Keratinocyte (primary cell): ENCODE measurements at regions not wholly inside any gene's neighbourhood (a gene's known extent, or its start where the extent isn't known, plus 50 kb on each side); places are given as distances from the start of the nearest gene placed in this dataset.

Experiments used
- DNase-seq: peaks from one replicate; pipeline ENCODE4 v3.0.0-alpha.2; 2011; ENCODE audit warnings: low read depth, missing footprints, low spot score
- FAIRE-seq: peaks from 2 replicates; lab custom pipeline; 2011; peaks lifted over from hg19 to GRCh38; lab: Jason Lieb, UNC
- H2AFZ ChIP-seq: 2 replicates; pipeline ENCODE4 v1.6.0; 2012; ENCODE audit warnings: low read length, control low read depth, inconsistent platforms; ENCODE audit not compliant: control insufficient read depth
- H3K27ac ChIP-seq: 2 replicates; pipeline ENCODE4 v1.5.1; 2011; ENCODE audit warnings: low read length; ENCODE audit not compliant: control insufficient read depth, insufficient read depth
- H3K27me3 ChIP-seq: 3 replicates; pipeline ENCODE4 v1.6.0; 2011; ENCODE audit warnings: low read length; ENCODE audit not compliant: control insufficient read depth, insufficient read depth; ENCODE audit errors: extremely low read depth
- H3K36me3 ChIP-seq, 2 experiments: 2 replicates in 1 of 2; 3 replicates in 1 of 2; pipeline ENCODE4 v1.5.1; 2011; ENCODE audit warnings: low read length in 2 of 2, mild to moderate bottlenecking in 1 of 2; ENCODE audit not compliant: control insufficient read depth in 2 of 2, insufficient read depth in 2 of 2; ENCODE audit errors: extremely low read depth in 1 of 2
- H3K4me1 ChIP-seq: 3 replicates; pipeline ENCODE4 v1.5.1; 2011; ENCODE audit warnings: low read length; ENCODE audit not compliant: control insufficient read depth, insufficient read depth; ENCODE audit errors: extremely low read depth
- H3K4me2 ChIP-seq: 3 replicates; pipeline ENCODE4 v1.6.0; 2011; ENCODE audit warnings: low read depth, low read length; ENCODE audit not compliant: control insufficient read depth, insufficient read depth; ENCODE audit errors: extremely low read depth
- H3K4me3 ChIP-seq, 3 experiments: fragments of 200-600 bp in 1 of 3; sonication (generic) in 1 of 3; 2 replicates in 2 of 3; 3 replicates in 1 of 3; pipeline ENCODE4 v1.5.1; 2011 to 2016; ENCODE audit warnings: low read length in 3 of 3, mild to moderate bottlenecking in 3 of 3, control low read depth in 2 of 3, inconsistent platforms in 1 of 3, low read depth in 1 of 3, mixed read lengths in 1 of 3, mixed run types in 1 of 3, moderate library complexity in 1 of 3; ENCODE audit not compliant: control insufficient read depth in 2 of 3, insufficient read depth in 2 of 3; ENCODE audit errors: extremely low read depth in 1 of 3
- H3K79me2 ChIP-seq: 2 replicates; pipeline ENCODE4 v1.6.0; 2012; ENCODE audit warnings: low read length; ENCODE audit not compliant: control insufficient read depth, insufficient read depth
- H3K9ac ChIP-seq: 3 replicates; pipeline ENCODE4 v1.6.0; 2011; ENCODE audit warnings: low read length; ENCODE audit not compliant: control insufficient read depth, insufficient read depth; ENCODE audit errors: extremely low read depth
- H3K9me1 ChIP-seq: 3 replicates; pipeline ENCODE4 v1.6.0; 2011; ENCODE audit warnings: low read length; ENCODE audit not compliant: control insufficient read depth, insufficient read depth; ENCODE audit errors: extremely low read depth
- H3K9me3 ChIP-seq: 2 replicates; pipeline ENCODE4 v1.5.1; 2012; ENCODE audit warnings: low read depth, low read length; ENCODE audit not compliant: control insufficient read depth
- H4K20me1 ChIP-seq: 3 replicates; pipeline ENCODE4 v1.6.0; 2011; ENCODE audit warnings: low read length; ENCODE audit not compliant: control insufficient read depth, insufficient read depth; ENCODE audit errors: extremely low read depth
- EZH2 ChIP-seq: IDR thresholded peaks from one replicate; pipeline ENCODE4 v1.6.1; 2012; ENCODE audit warnings: inconsistent platforms, mild to moderate bottlenecking, low read length, moderate library complexity
- dilution Hi-C: fragments of 300-500 bp; cut with MboI; formaldehyde crosslinking; loops from one replicate; pipeline ENCODE4 v1.7.0; 2020; ENCODE audit warnings: low sequenced_read_pairs; ENCODE audit not compliant: extremely low pct_ligation_motif_present
- TF ChIP-seq, protein P1 (sequence below), 3 experiments: IDR thresholded peaks in 1 of 3; conservative IDR thresholded peaks in 1 of 3; optimal IDR thresholded peaks in 1 of 3; 2 replicates in 2 of 3; 3 replicates in 1 of 3; pipeline versions ENCODE3 to v1.5.1; 2011; ENCODE audit warnings: low read length in 3 of 3, mild to moderate bottlenecking in 3 of 3, moderate library complexity in 2 of 3, control low read depth in 1 of 3, inconsistent platforms in 1 of 3; ENCODE audit not compliant: insufficient read depth in 2 of 3; ENCODE audit errors: extremely low read depth in 1 of 3

DNA sequence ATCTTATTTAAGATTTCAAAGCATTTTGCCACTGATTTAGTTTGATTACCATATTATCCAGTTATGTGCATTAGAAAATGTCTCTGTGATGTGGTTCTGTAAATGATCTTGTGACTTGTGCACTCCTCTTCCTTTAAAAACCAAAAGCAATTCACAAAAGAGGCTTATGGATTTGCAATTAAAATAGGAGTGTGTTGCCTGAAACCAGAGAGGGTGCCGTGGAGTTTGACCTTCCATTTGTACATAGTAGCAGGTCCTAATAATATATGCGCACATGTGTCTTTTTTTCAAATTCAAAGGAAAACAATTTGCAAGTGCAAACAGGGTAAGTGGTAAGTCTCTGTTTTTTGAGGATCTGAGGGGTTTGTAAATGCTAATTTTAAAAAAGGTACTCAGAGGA is 470.9 kb downstream of the VRK1 start:
- Histone ChIP-seq H3K9me3 (no peaks in the 10 kb centered on the region), H3K4me1 (no peaks in the 10 kb centered on the region), H3K27me3 (no peaks in the 10 kb centered on the region), H4K20me1 (no peaks in the 10 kb centered on the region), H3K4me3 (no peak overlapping the region), H3K36me3 (no peaks in the 10 kb centered on the region), H3K27ac (no peak overlapping the region), H3K9ac (no peak overlapping the region), H3K4me2 (no peak overlapping the region), H3K79me2 (no peaks in the 10 kb centered on the region), H2AFZ (no peak overlapping the region), H3K9me1 (no peaks in the 10 kb centered on the region)
- dilution Hi-C loops, result no loop called here
- no peak for FAIRE-seq
- DNase-seq, result no peak
- no peak for TF ChIP-seq EZH2
- TF ChIP-seq, protein P1, sequence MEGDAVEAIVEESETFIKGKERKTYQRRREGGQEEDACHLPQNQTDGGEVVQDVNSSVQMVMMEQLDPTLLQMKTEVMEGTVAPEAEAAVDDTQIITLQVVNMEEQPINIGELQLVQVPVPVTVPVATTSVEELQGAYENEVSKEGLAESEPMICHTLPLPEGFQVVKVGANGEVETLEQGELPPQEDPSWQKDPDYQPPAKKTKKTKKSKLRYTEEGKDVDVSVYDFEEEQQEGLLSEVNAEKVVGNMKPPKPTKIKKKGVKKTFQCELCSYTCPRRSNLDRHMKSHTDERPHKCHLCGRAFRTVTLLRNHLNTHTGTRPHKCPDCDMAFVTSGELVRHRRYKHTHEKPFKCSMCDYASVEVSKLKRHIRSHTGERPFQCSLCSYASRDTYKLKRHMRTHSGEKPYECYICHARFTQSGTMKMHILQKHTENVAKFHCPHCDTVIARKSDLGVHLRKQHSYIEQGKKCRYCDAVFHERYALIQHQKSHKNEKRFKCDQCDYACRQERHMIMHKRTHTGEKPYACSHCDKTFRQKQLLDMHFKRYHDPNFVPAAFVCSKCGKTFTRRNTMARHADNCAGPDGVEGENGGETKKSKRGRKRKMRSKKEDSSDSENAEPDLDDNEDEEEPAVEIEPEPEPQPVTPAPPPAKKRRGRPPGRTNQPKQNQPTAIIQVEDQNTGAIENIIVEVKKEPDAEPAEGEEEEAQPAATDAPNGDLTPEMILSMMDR (optimal IDR thresholded peaks at IDR 0.05 in 1 of 3, IDR thresholded peaks at IDR 0.05 in 1 of 3, conservative IDR thresholded peaks at IDR 0.05 in 1 of 3; ENCODE audit: extremely low read depth in 1 of 3, insufficient read depth in 2 of 3, low read length in 3 of 3), result no peak

DNA sequence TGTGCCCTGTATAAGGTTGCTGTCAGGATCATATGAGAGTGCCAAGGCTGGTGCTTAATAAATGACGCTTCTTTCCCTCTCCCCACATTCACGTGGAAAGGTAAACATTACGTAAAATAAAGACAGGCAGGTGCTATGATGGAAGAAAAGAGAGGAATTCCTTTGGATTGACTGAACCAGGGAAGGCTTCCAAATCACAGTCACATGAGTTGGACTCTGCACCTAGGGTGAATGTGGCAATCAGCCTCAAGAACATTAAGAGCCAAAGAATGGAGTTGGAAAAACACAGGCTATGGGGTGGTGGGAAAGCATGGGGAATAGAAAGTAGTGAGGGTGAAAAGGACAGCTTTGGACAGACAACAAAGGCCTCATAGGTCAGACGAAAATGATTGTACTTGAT is 473.1 kb downstream of the VRK1 start:
- Histone ChIP-seq H3K9ac (no peak overlapping the region), H3K27ac (no peak overlapping the region), H3K79me2 (no peaks in the 10 kb centered on the region), H3K9me3 (no peaks in the 10 kb centered on the region), H3K4me3 (no peak overlapping the region), H3K4me2 (no peak overlapping the region), H3K36me3 (no peaks in the 10 kb centered on the region), H2AFZ (no peak overlapping the region), H3K27me3 (no peaks in the 10 kb centered on the region), H3K9me1 (no peaks in the 10 kb centered on the region), H4K20me1 (no peaks in the 10 kb centered on the region), H3K4me1 (no peaks in the 10 kb centered on the region)
- no peak for DNase-seq
- TF ChIP-seq, protein P1 (optimal IDR thresholded peaks at IDR 0.05 in 1 of 3, IDR thresholded peaks at IDR 0.05 in 1 of 3, conservative IDR thresholded peaks at IDR 0.05 in 1 of 3; ENCODE audit: extremely low read depth in 1 of 3, insufficient read depth in 2 of 3, low read length in 3 of 3), result no peak
- TF ChIP-seq EZH2, result no peak
- FAIRE-seq, result no peak
- dilution Hi-C loops, result no loop called here
